ENCODE measurements at regions not wholly inside any gene's neighbourhood (a gene's known extent, or its start where the extent isn't known, plus 50 kb on each side); places are given as distances from the start of the nearest gene placed in this dataset.

GRCh38 chr5:9927521-9927997 lies 297.4 kb upstream of the TAS2R1 start:
- no peak for TF ChIP-seq GATA3 (IDR thresholded peaks at IDR 0.05; ENCODE audit: low read depth, low read length)
- no peak for TF ChIP-seq GATA2 (IDR thresholded peaks at IDR 0.05; ENCODE audit: low read depth, low read length)

Data from SH-SY5Y (cell line).